Stimulated activated effector memory CD8-positive, alpha-beta T cell treated with anti-CD3 and anti-CD28 coated beads, Interleukin-12 subunit alpha, Interleukin-12 subunit beta, amount 100 ng/mL, for 72 hours (primary cell): ENCODE measurements at regions not wholly inside any gene's neighbourhood (a gene's known extent, or its start where the extent isn't known, plus 50 kb on each side); places are given as distances from the start of the nearest gene placed in this dataset.
A peak's percentile ranks its signal among the peaks of the same experiment; 100 is the strongest.
"Not testable (repeated sequence)": the region's sequence is repeated elsewhere in the genome, so short reads cannot be mapped to it uniquely, and the experiment has no call there.

Experiments used
- ATAC-seq: fragments of 150-1000 bp; cut with Tn5 transposase; 2 replicates; pipeline ENCODE4 v1.10.0; 2021
- DNase-seq, 2 donors: peaks; one replicate each; pipeline ENCODE4 v3.0.0; 2021 to 2022; ENCODE audit warnings: low spot score in 2 of 2
- H3K27ac Mint-ChIP-seq: one replicate; pipeline ENCODE4 v1.8.0; 2022; ENCODE audit warnings: mild to moderate bottlenecking, mixed read lengths
- H3K36me3 Mint-ChIP-seq: one replicate; pipeline ENCODE4 v1.8.0; 2022; ENCODE audit warnings: mild to moderate bottlenecking, mixed read lengths
- H3K4me1 Mint-ChIP-seq: one replicate; pipeline ENCODE4 v1.8.0; 2022; ENCODE audit warnings: mixed read lengths
- H3K4me3 Mint-ChIP-seq: one replicate; pipeline ENCODE4 v1.8.0; 2022; ENCODE audit warnings: mild to moderate bottlenecking, mixed read lengths
- H3K9me3 Mint-ChIP-seq: one replicate; pipeline ENCODE4 v1.8.0; 2022; ENCODE audit warnings: mixed read lengths

- H3K36me3 Mint-ChIP-seq, H3K4me3 Mint-ChIP-seq, ATAC-seq, H3K9me3 Mint-ChIP-seq, H3K27ac Mint-ChIP-seq, DNase-seq, H3K4me1 Mint-ChIP-seq: not testable (repeated sequence)
Measured at GRCh38 chr16:21346756-21347491, 68.8 kb upstream of the CRYM start.

GRCh38 chr16:21344361-21344912 lies 66.3 kb upstream of the CRYM start:
- DNase-seq, H3K4me1 Mint-ChIP-seq, ATAC-seq, H3K27ac Mint-ChIP-seq, H3K36me3 Mint-ChIP-seq, H3K9me3 Mint-ChIP-seq, H3K4me3 Mint-ChIP-seq: not testable (repeated sequence)

- no peak for ATAC-seq
- H3K27ac Mint-ChIP-seq: no peak overlapping the region
Measured at GRCh38 chr16:21341101-21341500, 63.0 kb upstream of the CRYM start.

GRCh38 chr16:21339941-21340340 lies 61.9 kb upstream of the CRYM start:
- ATAC-seq (no peak), DNase-seq (peak in 1 of 2 donors; percentile 12)
- H3K27ac Mint-ChIP-seq: no peak overlapping the region
- peaks cover 3% of the 10 kb centered on the region for H3K9me3 Mint-ChIP-seq
- H3K4me3 Mint-ChIP-seq: no peak overlapping the region
- no peaks in the 10 kb centered on the region for H3K36me3 Mint-ChIP-seq
- H3K4me1 Mint-ChIP-seq: no peaks in the 10 kb centered on the region

More at GRCh38 chr16:21341101-21341500, 63.0 kb upstream of the CRYM start:
- Mint-ChIP-seq H3K36me3 (no peaks in the 10 kb centered on the region), H3K4me3 (no peak overlapping the region), H3K9me3 (peaks cover 3% of the 10 kb centered on the region), H3K4me1 (no peaks in the 10 kb centered on the region)
- no peak for DNase-seq

- Mint-ChIP-seq H3K4me3 (no peak overlapping the region), H3K4me1 (no peaks in the 10 kb centered on the region), H3K9me3 (peaks cover 3% of the 10 kb centered on the region), H3K36me3 (no peaks in the 10 kb centered on the region), H3K27ac (no peak overlapping the region)
- DNase-seq: no peak
- ATAC-seq: no peak
Measured at GRCh38 chr16:21339269-21339641, 61.2 kb upstream of the CRYM start.

GRCh38 chr16:21338537-21339268 lies 60.6 kb upstream of the CRYM start:
- H3K36me3 Mint-ChIP-seq: no peaks in the 10 kb centered on the region
- ATAC-seq: peak; percentile 97
- DNase-seq: peak in 1 of 2 donors; percentile 41
- H3K27ac Mint-ChIP-seq: no peak overlapping the region
- no peak overlapping the region for H3K4me3 Mint-ChIP-seq
- no peaks in the 10 kb centered on the region for H3K4me1 Mint-ChIP-seq
- peaks cover 3% of the 10 kb centered on the region for H3K9me3 Mint-ChIP-seq

GRCh38 chr16:21336231-21336630 lies 58.1 kb upstream of the CRYM start:
- DNase-seq (no peak), ATAC-seq (no peak)
- no peaks in the 10 kb centered on the region for H3K36me3 Mint-ChIP-seq
- H3K4me3 Mint-ChIP-seq: no peak overlapping the region
- no peak overlapping the region for H3K27ac Mint-ChIP-seq
- H3K4me1 Mint-ChIP-seq: no peaks in the 10 kb centered on the region
- H3K9me3 Mint-ChIP-seq: peaks cover 3% of the 10 kb centered on the region

- not testable (repeated sequence) for H3K36me3 Mint-ChIP-seq, H3K9me3 Mint-ChIP-seq, ATAC-seq, H3K4me3 Mint-ChIP-seq, H3K27ac Mint-ChIP-seq, H3K4me1 Mint-ChIP-seq
- peak in 1 of 2 donors; percentile 13 for DNase-seq
Measured at GRCh38 chr16:21334188-21335146, 56.4 kb upstream of the CRYM start.

- not testable (repeated sequence) for H3K36me3 Mint-ChIP-seq, ATAC-seq, H3K4me3 Mint-ChIP-seq, H3K27ac Mint-ChIP-seq, H3K4me1 Mint-ChIP-seq, DNase-seq, H3K9me3 Mint-ChIP-seq
Measured at GRCh38 chr16:21333683-21334082, 55.6 kb upstream of the CRYM start.
